Bone marrow (tissue), 2 donors: ENCODE measurements at regions not wholly inside any gene's neighbourhood (a gene's known extent, or its start where the extent isn't known, plus 50 kb on each side); places are given as distances from the start of the nearest gene placed in this dataset.
"Not testable (repeated sequence)": the region's sequence is repeated elsewhere in the genome, so short reads cannot be mapped to it uniquely, and the experiment has no call there.

Experiments used
- DNase-seq, 2 donors: peaks; one replicate each; lab custom pipeline; 2025; lab: John Stamatoyannopoulos, UW

DNA sequence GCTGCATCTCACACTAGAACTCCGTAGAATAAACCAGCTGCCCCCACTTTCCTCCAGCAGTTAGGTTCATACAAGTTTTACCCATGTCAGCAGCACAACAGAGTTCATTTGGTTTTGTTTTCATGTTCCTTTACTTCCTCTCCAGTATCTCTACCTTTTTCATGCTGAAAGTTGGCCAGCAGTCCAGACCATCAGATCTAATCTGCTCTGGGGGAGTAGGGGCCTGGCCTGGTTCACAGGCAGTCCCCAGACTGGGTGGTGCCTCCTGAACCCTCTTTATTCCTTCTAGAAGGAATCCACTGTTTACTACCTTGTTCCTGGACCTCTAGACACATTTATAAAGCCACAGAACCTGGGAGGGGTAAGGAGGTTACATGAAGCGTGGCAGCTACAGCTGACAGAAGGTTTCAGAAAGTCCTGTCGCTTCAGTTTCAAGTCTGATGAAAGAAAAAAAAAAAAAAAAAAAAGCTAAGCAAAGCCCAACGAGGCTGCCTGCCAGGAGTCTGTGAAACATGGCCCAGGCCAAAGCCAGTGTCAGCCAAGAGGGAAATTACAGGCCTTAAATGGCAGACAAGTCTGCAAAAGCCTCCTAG lies 184.6 kb upstream of the JUN start:
- DNase-seq, result no peak

DNA sequence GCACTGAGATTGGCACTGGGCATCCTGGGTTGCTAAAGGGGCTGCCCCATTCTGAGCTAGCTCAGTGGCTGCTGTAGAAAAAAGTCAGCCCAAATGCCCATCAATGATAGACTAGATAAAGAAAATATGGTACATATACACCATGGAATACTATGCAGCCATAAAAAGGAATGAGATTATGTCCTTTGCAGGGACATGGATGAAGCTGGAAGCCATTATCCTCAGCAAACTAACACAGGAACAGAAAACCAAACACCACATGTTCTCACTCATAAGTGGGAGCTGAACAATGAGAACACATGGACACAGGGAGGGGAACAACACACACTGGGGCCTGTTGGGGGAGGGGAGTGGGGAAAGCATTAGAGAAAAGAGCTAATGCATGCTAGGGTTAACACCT lies 185.3 kb upstream of the JUN start:
- DNase-seq, result not testable (repeated sequence)

DNA sequence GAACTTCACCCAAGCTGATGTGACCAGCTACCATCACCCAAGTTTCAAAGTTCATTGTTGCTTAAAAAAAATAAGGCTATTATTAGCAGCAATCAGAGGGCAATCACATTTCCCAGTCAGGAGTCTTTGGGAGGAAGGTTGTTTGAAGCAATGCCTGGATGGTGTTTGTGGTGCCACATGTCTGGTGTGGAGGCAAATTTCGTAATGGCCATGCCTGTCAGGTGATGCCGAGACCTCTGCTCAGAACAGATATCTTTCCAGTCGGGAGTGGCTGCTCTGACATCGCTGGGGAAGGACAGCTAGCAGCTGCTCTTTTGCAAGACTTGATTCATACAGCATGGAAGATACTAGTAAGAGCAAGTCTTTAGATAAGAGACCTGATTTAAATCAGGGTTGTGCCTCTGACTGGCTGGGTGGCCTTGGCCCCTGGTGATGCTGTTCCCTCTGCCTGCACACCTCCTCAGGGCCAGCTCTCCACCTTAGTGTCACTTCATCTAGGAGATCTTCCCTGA lies 187.8 kb upstream of the JUN start:
- DNase-seq, result no peak

- no peak for DNase-seq
Measured at GRCh38 chr1:58975888-58976287, 192.0 kb upstream of the JUN start.

GRCh38 chr1:58976294-58976693 lies 192.4 kb upstream of the JUN start:
- no peak for DNase-seq

GRCh38 chr1:58977598-58977997 lies 193.8 kb upstream of the JUN start:
- no peak for DNase-seq

DNA sequence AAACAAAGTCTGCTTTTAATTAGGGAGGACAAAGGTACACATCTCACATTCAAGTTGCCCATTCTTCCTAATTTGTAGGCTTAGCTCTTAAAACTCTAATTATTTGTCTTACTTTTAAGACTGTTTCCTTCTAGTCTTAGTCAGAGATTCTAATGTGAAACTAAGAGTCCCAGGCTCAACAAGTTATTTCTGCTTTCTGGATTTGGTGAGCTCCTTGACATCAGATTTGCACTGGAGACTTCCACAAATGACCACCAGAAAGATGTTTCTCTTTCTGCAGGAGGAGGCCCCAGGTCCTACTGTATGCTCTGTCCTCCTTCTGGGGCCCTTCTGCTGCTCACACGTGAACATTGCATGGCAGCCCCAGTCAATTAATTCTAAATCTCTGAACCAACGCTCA lies 194.2 kb upstream of the JUN start:
- no peak for DNase-seq

DNA sequence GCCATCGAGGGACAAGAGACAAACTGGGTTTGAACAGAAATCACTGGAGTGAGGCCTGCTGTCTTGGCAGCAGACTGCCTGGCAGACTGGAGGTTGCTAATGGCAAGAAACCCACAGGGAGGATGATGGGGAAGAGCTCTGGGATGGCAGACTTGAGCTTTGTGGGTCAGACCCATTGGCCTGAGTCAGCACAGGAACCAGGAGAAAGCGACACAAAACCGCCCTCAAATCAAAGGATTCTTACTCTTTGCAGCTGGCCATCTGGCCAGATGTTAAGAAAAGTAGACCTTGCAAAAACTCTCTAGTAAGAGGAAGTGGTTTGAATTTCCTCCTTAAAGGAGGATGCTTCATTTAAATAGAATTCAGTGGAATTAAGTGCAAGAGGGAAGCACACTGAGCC lies 195.2 kb upstream of the JUN start:
- DNase-seq, result peak in 1 of 2 donors; percentile 35

DNA sequence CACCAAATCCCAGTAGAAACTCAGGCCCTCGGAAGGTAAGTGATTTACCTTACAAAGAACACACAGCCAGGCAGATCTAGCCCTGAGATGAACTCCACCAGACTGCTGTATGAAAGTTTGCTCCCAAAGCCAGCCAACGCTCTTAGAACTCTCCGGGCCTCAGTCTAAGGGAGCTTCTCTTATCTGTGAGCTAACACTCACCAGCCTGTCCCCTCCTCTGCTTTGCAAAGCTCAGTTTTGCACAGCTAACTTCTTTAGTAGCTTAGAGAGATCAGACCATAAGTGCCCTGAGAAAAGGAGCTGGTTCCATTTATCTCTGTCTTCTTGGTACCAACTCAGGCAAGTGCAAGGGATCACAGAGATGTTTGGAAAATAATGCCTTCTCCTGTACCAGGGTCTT lies 195.8 kb upstream of the JUN start:
- DNase-seq, result no peak

DNA sequence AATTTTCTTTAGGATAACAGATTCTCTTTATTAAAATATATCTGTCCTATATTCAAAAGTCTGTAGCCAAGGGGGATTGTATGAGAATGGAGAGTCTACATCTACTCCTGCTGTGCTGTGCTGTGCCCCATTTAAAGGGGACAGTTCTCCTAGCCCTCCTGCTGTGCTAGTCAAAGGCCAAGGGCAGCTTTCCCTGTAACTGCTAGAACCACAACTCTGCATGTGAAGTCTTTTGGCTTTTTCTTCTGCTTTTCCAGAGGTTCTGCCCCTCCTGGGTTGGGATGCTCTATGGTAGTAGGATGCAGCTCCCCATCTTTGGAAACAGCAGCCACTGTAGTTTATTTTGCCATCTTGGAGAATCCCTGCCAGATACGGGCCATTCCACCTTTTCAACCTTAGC lies 197.5 kb upstream of the JUN start:
- no peak for DNase-seq

DNA sequence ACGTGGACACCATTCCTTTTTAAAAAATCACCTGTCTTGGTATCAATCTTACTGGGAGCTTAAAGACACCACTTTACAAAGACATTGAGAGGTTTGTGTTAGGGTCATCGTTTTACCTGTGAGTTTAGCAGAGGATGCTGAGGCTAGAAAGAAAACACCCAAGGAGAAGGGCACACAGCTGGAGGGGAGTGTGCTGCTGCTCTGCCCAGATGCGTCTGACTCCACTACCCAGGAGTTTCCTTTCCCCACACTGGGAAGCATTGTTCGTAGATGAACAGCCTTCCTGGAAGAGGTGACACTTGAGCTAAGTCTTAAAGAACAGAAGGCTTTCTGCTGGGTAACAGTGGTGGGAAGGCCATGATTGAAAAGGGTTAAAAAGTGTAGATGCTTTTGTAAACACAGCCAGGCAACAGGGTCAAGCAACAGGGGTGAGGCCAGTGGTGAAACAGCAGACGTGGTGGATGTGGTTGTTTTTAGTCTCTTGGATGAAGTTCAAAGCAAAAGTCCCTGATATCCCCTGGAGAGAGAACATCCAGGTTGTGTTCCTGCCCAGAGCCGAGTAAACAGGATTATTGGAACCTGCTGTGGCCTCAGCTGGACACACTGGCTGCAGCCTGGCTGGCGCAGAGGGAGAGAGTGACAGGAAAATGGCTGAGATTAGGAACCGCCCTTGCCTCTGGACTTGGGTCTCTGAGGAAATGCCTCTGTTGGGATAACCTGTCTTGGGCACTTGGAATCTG lies 198.6 kb upstream of the JUN start:
- DNase-seq, result no peak

- no peak for DNase-seq
Measured at GRCh38 chr1:58983162-58983561, 199.3 kb upstream of the JUN start.

- DNase-seq, result no peak
Measured at GRCh38 chr1:58983633-58984245, 199.9 kb upstream of the JUN start.

DNA sequence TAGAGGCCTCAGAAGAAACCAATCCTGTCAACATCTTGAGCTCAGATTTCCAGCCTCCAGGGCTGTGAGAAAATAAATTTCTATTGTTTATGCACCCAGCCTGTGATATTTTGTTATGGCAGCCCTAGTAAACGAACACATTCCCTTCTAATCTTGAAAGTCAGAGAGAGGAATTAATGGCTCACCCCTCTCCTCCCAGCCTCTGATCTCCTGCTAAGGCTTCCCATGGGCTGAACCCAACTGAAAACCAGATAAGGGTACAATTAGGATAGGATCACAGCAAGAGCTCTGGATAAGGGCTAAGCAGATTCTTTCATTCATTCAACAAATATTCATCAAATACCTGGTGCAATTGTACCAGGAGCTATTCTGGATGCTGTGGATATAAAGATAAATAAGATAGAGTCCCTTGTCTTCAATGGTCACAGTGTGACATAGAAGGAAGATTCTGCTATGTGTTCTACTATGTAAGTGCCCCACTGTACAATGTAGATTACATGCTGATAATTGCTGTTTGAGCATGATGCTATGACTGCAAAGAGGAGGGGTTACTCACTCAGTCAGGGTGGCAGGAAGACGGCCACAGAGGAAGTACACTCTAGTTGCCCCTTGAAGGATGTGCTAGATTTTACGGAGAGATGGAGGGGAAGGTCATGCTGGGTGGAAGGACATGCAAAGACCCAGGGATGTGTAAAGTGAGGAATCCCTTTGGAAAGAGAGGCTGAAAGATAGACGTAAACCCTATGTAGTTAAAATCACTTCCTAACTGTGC lies 203.3 kb upstream of the JUN start:
- no peak for DNase-seq

GRCh38 chr1:58988752-58989151 lies 204.9 kb upstream of the JUN start:
- no peak for DNase-seq

DNA sequence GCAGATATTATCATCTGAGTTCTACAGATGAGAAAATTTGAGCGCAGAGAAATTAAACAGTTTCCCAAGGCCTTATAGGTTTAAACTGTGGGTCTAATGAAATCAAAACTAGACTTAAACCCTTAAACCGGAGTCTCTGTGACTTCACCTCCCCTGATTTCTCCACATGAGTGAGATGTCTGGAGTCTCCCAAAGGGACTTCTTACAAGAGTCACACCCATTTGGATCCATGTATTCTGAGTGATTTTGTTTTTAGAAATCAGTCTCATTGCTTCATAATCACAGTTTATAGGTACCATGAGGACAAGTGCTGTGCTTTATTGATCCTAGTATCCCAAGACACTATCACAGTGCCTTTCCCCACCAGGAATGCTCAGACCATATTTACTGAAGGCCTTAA lies 206.0 kb upstream of the JUN start:
- no peak for DNase-seq

DNA sequence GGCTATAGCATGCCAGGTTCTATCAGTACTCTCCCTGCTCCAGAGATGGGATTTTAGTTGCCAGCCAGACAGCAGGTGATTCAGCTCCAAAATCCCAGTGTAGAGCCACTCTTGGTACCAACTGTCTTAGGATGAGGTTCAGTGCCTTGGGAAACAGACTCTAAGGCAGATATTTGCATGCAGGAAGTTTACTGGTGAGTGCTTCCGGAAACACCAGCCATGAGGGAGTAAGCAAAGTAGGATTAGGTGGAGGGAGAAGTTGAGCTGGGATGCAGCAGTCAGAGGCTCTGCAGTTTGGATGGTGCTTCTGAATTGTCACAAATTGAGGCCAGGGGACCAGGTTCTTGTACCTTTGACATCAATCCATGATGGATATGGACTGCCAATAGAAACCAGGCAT lies 207.5 kb upstream of the JUN start:
- no peak for DNase-seq

- DNase-seq, result no peak
Measured at GRCh38 chr1:58992643-58993042, 208.8 kb upstream of the JUN start.

- no peak for DNase-seq
Measured at GRCh38 chr1:58993403-58993802, 209.6 kb upstream of the JUN start.

DNA sequence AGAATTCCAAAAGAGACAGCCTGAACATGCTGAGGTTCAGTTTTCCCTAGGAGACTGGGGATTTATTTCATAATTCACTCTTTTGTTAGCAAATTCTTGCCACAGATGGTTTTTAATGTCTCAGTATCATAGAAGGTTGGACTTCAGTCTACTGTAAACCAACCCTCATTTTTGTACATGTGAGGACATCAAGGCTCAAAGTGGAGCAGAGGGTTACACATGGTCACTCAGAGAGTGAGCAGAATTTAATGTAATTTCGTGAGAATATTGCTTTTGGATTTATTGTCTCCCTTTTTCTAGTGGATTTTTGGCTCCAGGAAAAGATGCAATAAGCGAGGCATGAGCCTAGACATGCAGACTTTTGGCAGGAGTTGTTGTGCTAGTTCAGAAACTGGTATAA lies 210.8 kb upstream of the JUN start:
- no peak for DNase-seq

- no peak for DNase-seq
Measured at GRCh38 chr1:58996341-58997059, 212.7 kb upstream of the JUN start.

DNA sequence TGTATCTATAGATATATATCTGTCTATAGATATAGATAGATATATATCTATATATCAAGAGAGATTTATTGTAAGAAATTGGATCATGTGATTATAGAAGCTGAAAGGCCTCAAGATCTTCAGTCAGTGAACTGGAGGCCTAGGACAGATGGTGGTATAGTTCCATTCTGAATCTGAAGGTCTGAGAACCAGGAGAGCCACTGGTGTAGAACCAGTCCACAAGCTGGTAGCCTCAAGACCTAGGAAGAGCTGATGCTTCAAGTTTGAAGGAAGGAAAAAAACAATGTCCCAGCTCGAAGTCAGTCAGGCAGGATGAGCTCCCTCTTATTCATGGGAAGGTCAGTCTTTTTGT lies 213.2 kb upstream of the JUN start:
- DNase-seq, result no peak
